Immature natural killer cell (primary cell): ENCODE measurements at regions not wholly inside any gene's neighbourhood (a gene's known extent, or its start where the extent isn't known, plus 50 kb on each side); places are given as distances from the start of the nearest gene placed in this dataset.

Source experiments
- DNase-seq, 3 donors: peaks; one replicate each; pipeline ENCODE4 v3.0.0; 2022; ENCODE audit warnings: mixed read lengths in 1 of 3
- H3K27ac Mint-ChIP-seq, 6 donors: one replicate each; pipeline ENCODE4 v1.8.0; 2020; ENCODE audit warnings: mixed read lengths in 6 of 6, mild to moderate bottlenecking in 5 of 6, inconsistent platforms in 4 of 6, moderate library complexity in 3 of 6
- H3K27me3 Mint-ChIP-seq, 3 donors: one replicate each; pipeline ENCODE4 v1.8.0; 2020 to 2021; ENCODE audit warnings: low read depth in 3 of 3, mild to moderate bottlenecking in 3 of 3, mixed read lengths in 3 of 3, moderate library complexity in 3 of 3, inconsistent platforms in 1 of 3
- H3K36me3 Mint-ChIP-seq, 3 donors: one replicate each; pipeline ENCODE4 v1.8.0; 2020; ENCODE audit warnings: mixed read lengths in 3 of 3, inconsistent platforms in 2 of 3, mild to moderate bottlenecking in 2 of 3
- H3K4me1 Mint-ChIP-seq, 2 donors: one replicate each; pipeline ENCODE4 v1.8.0; 2020; ENCODE audit warnings: inconsistent platforms in 2 of 2, mild to moderate bottlenecking in 2 of 2, mixed read lengths in 2 of 2, moderate library complexity in 1 of 2
- H3K4me3 Mint-ChIP-seq, 5 donors: one replicate each; pipeline ENCODE4 v1.8.0; 2020; ENCODE audit warnings: mild to moderate bottlenecking in 5 of 5, mixed read lengths in 5 of 5, inconsistent platforms in 3 of 5, moderate library complexity in 3 of 5
- H3K9me3 Mint-ChIP-seq, 6 donors: one replicate each; pipeline ENCODE4 v1.8.0; 2020; ENCODE audit warnings: mild to moderate bottlenecking in 6 of 6, mixed read lengths in 6 of 6, inconsistent platforms in 4 of 6, moderate library complexity in 3 of 6

GRCh38 chr21:31493350-31493880 lies 149.4 kb upstream of the TIAM1 start:
- no peak for DNase-seq
- Mint-ChIP-seq H3K27ac (no peak overlapping the region), H3K9me3 (no peaks in the 10 kb centered on the region), H3K4me3 (no peak overlapping the region), H3K36me3 (no peaks in the 10 kb centered on the region), H3K27me3 (peaks cover 0 to 2% (median 1%) of the 10 kb centered on the region in 3 donors), H3K4me1 (no peaks in the 10 kb centered on the region)

- Mint-ChIP-seq H3K27ac (no peak overlapping the region), H3K4me1 (no peaks in the 10 kb centered on the region), H3K27me3 (peaks cover 0 to 2% (median under 1%) of the 10 kb centered on the region in 3 donors), H3K4me3 (no peak overlapping the region), H3K36me3 (no peaks in the 10 kb centered on the region), H3K9me3 (no peaks in the 10 kb centered on the region)
- no peak for DNase-seq
These were observed 147.6 kb upstream of the TIAM1 start for GRCh38 chr21:31491617-31492016.

GRCh38 chr21:31490443-31490842 lies 146.4 kb upstream of the TIAM1 start:
- Mint-ChIP-seq H3K9me3 (peaks cover 0 to 2% (median 0%) of the 10 kb centered on the region in 6 donors), H3K27ac (no peak overlapping the region), H3K27me3 (peaks cover 0 to 2% (median 0%) of the 10 kb centered on the region in 3 donors), H3K36me3 (no peaks in the 10 kb centered on the region), H3K4me3 (no peak overlapping the region), H3K4me1 (no peaks in the 10 kb centered on the region)
- no peak for DNase-seq

- Mint-ChIP-seq H3K27ac (no peak overlapping the region), H3K27me3 (peaks cover 0 to 2% (median 0%) of the 10 kb centered on the region in 3 donors), H3K4me3 (no peak overlapping the region), H3K9me3 (peaks cover 0 to 2% (median 0%) of the 10 kb centered on the region in 6 donors), H3K36me3 (peaks cover 0 to 4% (median 0%) of the 10 kb centered on the region in 3 donors), H3K4me1 (no peaks in the 10 kb centered on the region)
- no peak for DNase-seq
These were observed 145.7 kb upstream of the TIAM1 start for GRCh38 chr21:31489726-31490125.

GRCh38 chr21:31489014-31489413 lies 145.0 kb upstream of the TIAM1 start:
- peaks cover 0 to 6% (median 0%) of the 10 kb centered on the region in 3 donors for H3K36me3 Mint-ChIP-seq
- H3K4me1 Mint-ChIP-seq = no peaks in the 10 kb centered on the region
- H3K27ac Mint-ChIP-seq = no peak overlapping the region
- H3K9me3 Mint-ChIP-seq = peaks cover 0 to 4% (median 0%) of the 10 kb centered on the region in 6 donors
- no peak overlapping the region for H3K4me3 Mint-ChIP-seq
- H3K27me3 Mint-ChIP-seq = peaks cover 0 to 2% (median 0%) of the 10 kb centered on the region in 3 donors
- no peak for DNase-seq

GRCh38 chr21:31484219-31484618 lies 140.2 kb upstream of the TIAM1 start:
- H3K27me3 Mint-ChIP-seq = peaks cover 0 to 2% (median 1%) of the 10 kb centered on the region in 3 donors
- DNase-seq = no peak
- no peaks in the 10 kb centered on the region for H3K4me1 Mint-ChIP-seq
- no peak overlapping the region for H3K4me3 Mint-ChIP-seq
- H3K27ac Mint-ChIP-seq = no peak overlapping the region
- peaks cover 0 to 6% (median 0%) of the 10 kb centered on the region in 3 donors for H3K36me3 Mint-ChIP-seq
- peaks cover 0 to 10% (median 0%) of the 10 kb centered on the region in 6 donors for H3K9me3 Mint-ChIP-seq

- peaks cover 0 to 10% (median 0%) of the 10 kb centered on the region in 6 donors for H3K9me3 Mint-ChIP-seq
- no peak overlapping the region for H3K27ac Mint-ChIP-seq
- H3K4me3 Mint-ChIP-seq = no peak overlapping the region
These were observed 139.1 kb upstream of the TIAM1 start for GRCh38 chr21:31483146-31483545.

GRCh38 chr21:31482460-31482859 lies 138.4 kb upstream of the TIAM1 start:
- H3K36me3 Mint-ChIP-seq = peaks cover 0 to 6% (median 0%) of the 10 kb centered on the region in 3 donors
- H3K27me3 Mint-ChIP-seq = peaks cover 0 to 2% (median 1%) of the 10 kb centered on the region in 3 donors
- H3K4me1 Mint-ChIP-seq = no peaks in the 10 kb centered on the region

More at GRCh38 chr21:31483146-31483545, 139.1 kb upstream of the TIAM1 start:
- Mint-ChIP-seq H3K36me3 (peaks cover 0 to 6% (median 0%) of the 10 kb centered on the region in 3 donors), H3K27me3 (peaks cover 0 to 2% (median 1%) of the 10 kb centered on the region in 3 donors), H3K4me1 (no peaks in the 10 kb centered on the region)
- DNase-seq = no peak

GRCh38 chr21:31480228-31480627 lies 136.2 kb upstream of the TIAM1 start:
- no peak overlapping the region for H3K4me3 Mint-ChIP-seq
- H3K9me3 Mint-ChIP-seq = peaks cover 0 to 10% (median 0%) of the 10 kb centered on the region in 6 donors
- H3K36me3 Mint-ChIP-seq = peaks cover 0 to 6% (median 0%) of the 10 kb centered on the region in 3 donors
- no peak for DNase-seq
- H3K4me1 Mint-ChIP-seq = no peaks in the 10 kb centered on the region
- H3K27ac Mint-ChIP-seq = no peak overlapping the region
- peaks cover 0 to 2% (median 1%) of the 10 kb centered on the region in 3 donors for H3K27me3 Mint-ChIP-seq

More at GRCh38 chr21:31482460-31482859, 138.4 kb upstream of the TIAM1 start:
- peaks cover 0 to 10% (median 0%) of the 10 kb centered on the region in 6 donors for H3K9me3 Mint-ChIP-seq
- H3K4me3 Mint-ChIP-seq = no peak overlapping the region
- no peak for DNase-seq
- no peak overlapping the region for H3K27ac Mint-ChIP-seq

- Mint-ChIP-seq H3K4me1 (no peaks in the 10 kb centered on the region), H3K36me3 (peaks cover 0 to 2% (median 0%) of the 10 kb centered on the region in 3 donors), H3K27ac (no peak overlapping the region), H3K4me3 (no peak overlapping the region), H3K9me3 (peaks cover 0 to 8% (median 0%) of the 10 kb centered on the region in 6 donors), H3K27me3 (peaks cover 0 to 2% (median 1%) of the 10 kb centered on the region in 3 donors)
- no peak for DNase-seq
These were observed 135.7 kb upstream of the TIAM1 start for GRCh38 chr21:31479714-31480113.

GRCh38 chr21:31479222-31479621 lies 135.2 kb upstream of the TIAM1 start:
- no peak for DNase-seq
- H3K9me3 Mint-ChIP-seq = peaks cover 0 to 6% (median 0%) of the 10 kb centered on the region in 6 donors
- H3K36me3 Mint-ChIP-seq = no peaks in the 10 kb centered on the region
- no peaks in the 10 kb centered on the region for H3K4me1 Mint-ChIP-seq
- H3K4me3 Mint-ChIP-seq = no peak overlapping the region
- peaks cover 0 to 2% (median 1%) of the 10 kb centered on the region in 3 donors for H3K27me3 Mint-ChIP-seq
- H3K27ac Mint-ChIP-seq = no peak overlapping the region

GRCh38 chr21:31476263-31477022 lies 132.4 kb upstream of the TIAM1 start:
- DNase-seq = no peak
- H3K4me3 Mint-ChIP-seq = no peak overlapping the region
- H3K36me3 Mint-ChIP-seq = no peaks in the 10 kb centered on the region
- H3K27ac Mint-ChIP-seq = no peak overlapping the region
- peaks cover 0 to 2% (median 1%) of the 10 kb centered on the region in 3 donors for H3K27me3 Mint-ChIP-seq
- H3K4me1 Mint-ChIP-seq = no peaks in the 10 kb centered on the region
- peaks cover 0 to 2% (median 0%) of the 10 kb centered on the region in 6 donors for H3K9me3 Mint-ChIP-seq

- DNase-seq = no peak
- Mint-ChIP-seq H3K36me3 (no peaks in the 10 kb centered on the region), H3K27ac (no peak overlapping the region), H3K9me3 (peaks cover 0 to under 1% (median 0%) of the 10 kb centered on the region in 6 donors), H3K4me1 (no peaks in the 10 kb centered on the region), H3K27me3 (peaks cover 0 to 1% (median 0%) of the 10 kb centered on the region in 3 donors), H3K4me3 (no peak overlapping the region)
These were observed 131.2 kb upstream of the TIAM1 start for GRCh38 chr21:31475223-31475622.

GRCh38 chr21:31473685-31474345 lies 129.8 kb upstream of the TIAM1 start:
- no peaks in the 10 kb centered on the region for H3K36me3 Mint-ChIP-seq
- H3K4me3 Mint-ChIP-seq = no peak overlapping the region
- H3K27me3 Mint-ChIP-seq = no peaks in the 10 kb centered on the region
- no peak overlapping the region for H3K27ac Mint-ChIP-seq
- DNase-seq = no peak
- H3K9me3 Mint-ChIP-seq = no peaks in the 10 kb centered on the region
- H3K4me1 Mint-ChIP-seq = no peaks in the 10 kb centered on the region
